ENCODE measurements at regions not wholly inside any gene's neighbourhood (a gene's known extent, or its start where the extent isn't known, plus 50 kb on each side); places are given as distances from the start of the nearest gene placed in this dataset.

DNA sequence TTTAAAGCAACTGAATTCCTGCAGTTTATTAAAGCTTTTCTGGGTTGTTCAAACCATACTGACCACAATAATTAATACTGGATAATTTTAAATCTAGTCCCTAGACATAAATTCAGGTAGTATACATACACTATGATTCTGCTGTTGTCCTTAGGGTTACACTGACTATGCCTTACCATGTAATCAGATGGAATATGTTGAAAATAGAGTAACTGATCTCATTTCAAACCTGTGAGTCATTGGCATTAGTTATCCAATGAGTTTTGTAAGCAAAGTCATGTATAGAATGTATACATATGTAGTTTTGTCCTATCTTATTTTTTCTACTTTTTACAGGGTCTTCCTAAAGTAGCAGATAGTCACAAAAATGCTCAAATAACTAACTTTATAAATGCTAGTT, 517.1 kb upstream of the CCDC54 start:
- no peak for DNase-seq (ENCODE audit: low spot score)

DNA sequence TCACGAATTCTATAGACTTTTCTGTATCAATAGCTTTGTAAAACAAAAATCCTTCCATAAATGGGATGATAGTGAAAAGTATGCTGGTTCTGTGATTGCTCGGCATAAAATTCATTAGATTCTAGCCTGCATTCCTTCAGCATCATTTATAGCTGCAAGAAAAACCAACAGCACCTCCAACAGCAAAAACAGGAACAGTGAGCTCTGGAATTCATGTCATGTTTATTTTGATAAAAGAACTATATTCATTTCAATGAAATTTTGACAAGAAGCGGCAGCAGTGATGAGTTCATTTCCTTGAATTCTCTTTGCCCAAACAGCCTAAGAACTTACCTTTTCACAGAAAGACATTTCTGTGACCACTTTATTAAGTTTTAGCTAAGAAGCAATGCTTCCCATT, 515.2 kb upstream of the CCDC54 start:
- DNase-seq (ENCODE audit: low spot score): peak; percentile 55

DNA sequence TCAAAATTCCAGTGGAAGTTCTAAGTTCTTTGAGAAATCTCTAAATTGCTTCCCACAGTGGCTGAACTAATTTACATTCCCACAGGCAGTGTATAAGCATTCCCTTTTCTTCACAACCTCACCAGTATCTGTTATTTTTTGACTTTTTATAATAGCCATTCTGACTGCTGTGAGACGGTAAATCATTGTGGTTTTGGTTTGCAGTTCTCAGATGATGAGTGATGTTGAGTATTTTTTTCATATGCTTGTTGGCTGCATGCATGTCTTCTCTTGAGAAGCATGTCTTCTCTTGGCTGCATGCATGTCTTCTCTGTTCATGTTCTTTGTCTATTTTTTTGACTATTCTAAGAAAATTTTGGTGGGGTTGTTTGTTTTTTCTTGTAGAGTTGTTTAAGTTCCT, 499.6 kb upstream of the CCDC54 start:
- DNase-seq (ENCODE audit: low spot score): no peak

DNA sequence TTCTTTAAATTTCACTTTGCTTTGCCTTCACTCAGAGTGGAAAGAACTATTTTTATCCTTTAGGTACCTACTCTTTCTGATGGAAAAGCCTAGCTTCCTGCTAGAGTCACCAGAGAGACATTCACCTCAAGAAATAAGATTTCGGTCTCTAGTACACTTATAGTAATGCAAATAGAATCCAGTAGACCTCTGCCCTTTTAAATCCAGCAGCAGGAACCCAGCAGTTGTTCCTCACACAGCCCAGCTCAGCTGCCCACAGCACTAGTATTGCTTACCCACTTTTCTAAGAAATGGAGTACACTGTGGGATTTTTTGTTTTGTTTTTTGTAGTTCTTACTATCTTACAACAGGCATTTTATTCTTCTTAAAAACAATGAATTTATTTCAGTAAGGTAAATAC, 497.0 kb upstream of the CCDC54 start:
- no peak for DNase-seq (ENCODE audit: low spot score)

DNA sequence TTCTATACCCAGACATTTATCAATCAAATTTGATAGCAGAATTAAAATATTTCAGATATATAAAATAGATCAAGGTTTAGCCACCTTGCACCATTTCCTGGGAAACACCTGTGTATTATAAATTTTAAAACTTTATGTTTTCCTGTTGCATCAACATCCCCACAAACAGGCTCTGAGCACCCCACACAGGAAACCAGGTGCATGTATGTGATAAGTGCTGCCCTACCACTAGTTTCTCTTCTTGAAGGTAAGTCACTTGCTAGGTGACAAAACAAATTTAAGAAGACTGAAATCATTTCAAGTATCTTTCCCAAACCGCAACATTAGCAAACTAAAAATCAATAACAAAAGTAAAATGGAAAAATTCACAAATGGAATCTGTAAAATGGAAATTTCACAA, 496.1 kb upstream of the CCDC54 start:
- no peak for DNase-seq (ENCODE audit: low spot score)

DNA sequence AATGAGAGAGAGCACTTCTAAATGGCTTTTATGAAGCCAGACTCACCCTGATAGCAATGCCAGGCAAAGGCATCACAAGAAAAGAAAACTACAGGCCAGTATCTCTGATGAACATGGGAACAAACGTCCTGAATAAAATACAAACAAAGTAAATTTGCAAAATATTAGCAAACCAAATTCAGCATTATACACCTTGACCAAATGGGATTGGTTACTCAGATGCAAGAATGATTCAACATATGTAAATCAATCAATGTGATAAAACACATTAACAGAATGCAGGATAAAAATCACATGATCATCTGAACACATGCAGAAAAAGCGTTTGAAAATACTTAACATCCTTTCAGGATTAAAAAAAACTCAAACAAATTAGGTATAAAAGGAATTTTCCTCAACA, 494.9 kb upstream of the CCDC54 start:
- no peak for DNase-seq (ENCODE audit: low spot score)

DNA sequence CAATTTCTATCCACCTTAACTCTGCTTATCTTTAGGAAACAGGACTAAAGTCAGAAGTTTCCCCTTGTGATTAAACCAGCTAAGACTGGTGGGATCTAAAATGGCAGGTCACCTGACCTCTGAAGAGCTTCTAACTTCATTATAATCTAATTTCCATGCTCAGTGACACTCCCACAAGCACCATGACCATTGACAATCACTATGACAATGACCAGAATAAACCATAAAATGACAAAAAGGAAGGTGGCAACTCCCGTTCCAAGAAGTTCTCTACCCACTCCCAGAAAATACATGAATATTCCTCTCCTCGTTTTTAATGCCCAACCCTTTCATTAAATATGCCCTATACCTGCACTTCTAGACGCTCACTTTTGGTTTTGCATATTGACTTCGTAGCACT, 471.2 kb upstream of the CCDC54 start:
- no peak for DNase-seq (ENCODE audit: low spot score)

DNA sequence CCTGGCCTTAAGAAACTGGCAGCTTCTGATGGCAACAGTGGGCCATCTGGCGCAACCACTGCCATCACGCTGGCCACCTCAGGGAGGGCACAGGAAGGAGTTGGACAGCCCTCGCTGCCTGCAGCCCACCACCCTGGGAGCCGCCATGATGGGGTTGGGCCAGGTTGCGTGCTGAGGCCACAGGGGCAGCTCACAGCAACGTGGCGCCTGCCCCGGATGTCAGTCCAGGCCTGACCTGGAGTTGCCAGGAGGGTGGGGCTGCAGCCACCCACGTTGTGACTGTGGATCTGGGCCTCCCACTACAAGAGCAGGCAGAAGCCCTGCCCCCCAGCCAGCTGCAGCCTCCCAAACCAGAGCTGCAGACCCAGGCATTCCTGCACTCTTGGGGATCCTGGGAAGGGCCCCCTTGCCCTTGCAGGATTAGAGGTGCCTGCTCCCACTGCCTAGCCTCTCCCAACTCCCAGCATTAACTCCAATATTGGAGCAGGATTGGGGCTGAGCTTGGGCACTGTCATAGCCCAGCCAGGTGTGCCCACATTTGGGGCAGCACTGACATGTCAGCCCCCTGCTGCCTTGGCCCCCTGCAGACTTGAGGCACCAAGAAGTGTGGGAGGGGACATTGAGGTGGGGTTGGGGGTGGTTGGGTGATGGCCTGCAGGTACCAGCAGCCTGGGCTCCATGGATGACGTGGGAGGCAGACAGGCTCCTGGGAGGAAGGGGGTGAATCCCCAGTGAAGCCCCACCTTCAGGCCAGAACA, 468.9 kb upstream of the CCDC54 start:
- DNase-seq (ENCODE audit: low spot score): no peak

DNA sequence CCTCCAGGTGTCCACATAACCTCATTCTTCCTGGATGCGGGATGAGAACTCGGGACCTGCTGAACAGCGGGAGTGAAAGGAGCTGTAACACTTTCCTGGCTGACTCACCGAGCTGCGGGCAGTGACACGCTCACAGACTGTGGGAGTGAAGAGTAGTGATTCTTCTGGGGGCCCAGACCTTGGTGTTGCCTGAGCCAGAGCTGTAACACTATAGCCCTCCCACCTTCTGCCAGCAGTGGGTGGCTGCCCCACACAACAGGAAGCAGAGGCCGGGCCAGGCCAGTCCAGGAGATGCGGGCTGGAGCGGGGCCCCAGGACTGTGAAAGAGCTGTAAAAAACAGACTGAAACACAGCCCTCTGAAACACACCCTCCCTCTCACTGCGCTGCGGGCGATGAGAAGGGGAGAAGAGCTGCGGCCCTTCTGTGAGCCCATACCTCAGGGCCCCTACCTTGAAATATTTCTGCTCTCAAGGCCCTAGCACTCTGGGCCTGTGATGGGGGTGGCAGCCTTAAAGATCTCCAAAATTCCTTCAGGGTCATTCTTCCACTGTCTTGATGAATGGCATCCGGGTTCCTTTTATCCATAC, 464.0 kb upstream of the CCDC54 start:
- DNase-seq (ENCODE audit: low spot score): no peak

DNA sequence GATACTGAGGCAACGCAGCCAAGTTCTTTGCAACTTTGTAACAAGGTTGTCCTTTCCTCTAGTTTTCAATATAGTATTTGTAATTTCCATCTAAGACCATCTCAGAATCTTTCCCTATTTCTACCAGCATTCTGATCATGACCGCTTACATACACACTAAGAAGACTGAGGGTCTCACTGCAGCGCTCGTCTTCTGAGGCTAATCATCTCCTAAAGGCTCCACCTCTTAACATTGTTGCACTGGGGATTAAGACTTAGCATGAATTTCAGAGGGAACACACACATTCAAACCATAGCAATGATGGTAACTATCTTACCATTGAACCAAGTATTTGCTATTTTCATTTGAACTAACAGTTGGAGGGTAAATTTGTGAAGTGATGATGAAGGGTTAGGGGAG, 463.3 kb upstream of the CCDC54 start:
- DNase-seq (ENCODE audit: low spot score): no peak

DNA sequence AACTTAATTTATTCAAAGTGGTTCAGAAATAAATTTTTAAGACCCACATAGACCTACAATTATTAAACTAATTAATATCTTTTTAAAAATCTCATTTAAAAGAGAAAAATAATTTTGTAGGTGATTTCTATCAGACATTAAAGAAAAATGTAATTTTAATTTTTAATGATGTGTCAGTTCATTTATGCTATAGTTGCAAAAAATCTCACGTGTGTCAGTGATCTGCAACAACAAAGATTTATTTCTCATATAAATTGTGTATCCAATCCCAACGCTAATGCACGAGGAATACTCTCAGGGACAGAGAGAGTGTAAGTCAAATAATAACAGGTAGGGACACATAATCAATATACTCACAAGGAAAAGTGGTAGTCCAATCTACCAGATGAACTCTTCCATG, 456.6 kb upstream of the CCDC54 start:
- DNase-seq (ENCODE audit: low spot score): no peak

DNA sequence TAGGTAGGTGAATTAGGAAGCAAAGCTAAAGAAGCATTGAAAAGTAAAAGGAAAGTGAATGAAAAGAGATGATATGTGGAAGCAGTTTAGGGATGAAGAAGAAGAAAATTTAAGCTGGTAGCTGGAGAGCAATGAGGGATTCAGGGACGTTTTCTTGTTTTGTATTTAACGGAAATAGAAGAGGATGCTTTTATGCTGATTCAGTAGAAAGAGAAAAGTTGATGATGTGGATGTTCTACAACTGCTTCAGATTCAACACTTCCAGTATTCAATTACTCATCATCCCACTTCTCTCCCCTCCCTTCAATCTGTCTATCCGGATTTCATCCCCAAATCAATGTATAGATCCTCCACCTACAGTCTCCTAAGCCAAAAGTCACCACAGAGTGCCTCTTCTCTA, 448.2 kb upstream of the CCDC54 start:
- DNase-seq (ENCODE audit: low spot score): no peak

DNA sequence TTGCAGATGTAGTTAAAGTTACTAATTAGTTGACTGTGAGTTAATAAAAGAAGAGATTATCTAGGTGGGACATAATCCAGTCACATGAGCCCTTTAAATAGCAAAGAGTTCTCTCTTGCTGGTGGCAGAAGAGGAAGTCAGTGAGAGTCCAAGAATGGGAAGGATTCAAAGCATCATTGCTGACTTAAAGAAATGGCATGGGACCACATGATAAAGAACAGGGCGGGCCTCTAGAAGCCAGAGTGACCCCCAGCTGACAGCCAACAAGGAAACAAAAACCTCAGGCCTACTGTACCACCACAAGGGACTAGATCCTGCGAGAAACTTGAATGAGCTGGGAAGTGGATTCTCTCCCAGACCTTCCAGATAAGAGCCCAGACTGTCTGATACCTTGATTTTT, 447.2 kb upstream of the CCDC54 start:
- DNase-seq (ENCODE audit: low spot score): no peak

DNA sequence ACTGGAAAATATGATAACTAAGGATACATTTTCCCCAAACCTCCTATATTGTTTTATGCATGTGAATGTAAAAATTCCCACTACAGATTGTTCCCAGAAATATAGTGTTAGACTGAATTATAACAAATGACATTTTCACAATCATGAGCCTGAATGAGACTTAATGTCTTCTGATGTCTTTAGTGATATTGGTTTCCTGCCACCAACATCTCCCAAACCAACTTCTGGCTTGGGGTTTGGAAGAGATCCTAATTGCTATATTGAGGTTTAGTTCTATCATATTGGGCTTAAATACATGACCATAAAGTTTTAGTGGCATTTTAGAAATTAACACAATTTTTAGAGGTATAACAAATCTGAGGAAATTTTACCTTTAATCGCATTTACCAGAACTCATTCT, 445.3 kb upstream of the CCDC54 start:
- DNase-seq (ENCODE audit: low spot score): no peak

DNA sequence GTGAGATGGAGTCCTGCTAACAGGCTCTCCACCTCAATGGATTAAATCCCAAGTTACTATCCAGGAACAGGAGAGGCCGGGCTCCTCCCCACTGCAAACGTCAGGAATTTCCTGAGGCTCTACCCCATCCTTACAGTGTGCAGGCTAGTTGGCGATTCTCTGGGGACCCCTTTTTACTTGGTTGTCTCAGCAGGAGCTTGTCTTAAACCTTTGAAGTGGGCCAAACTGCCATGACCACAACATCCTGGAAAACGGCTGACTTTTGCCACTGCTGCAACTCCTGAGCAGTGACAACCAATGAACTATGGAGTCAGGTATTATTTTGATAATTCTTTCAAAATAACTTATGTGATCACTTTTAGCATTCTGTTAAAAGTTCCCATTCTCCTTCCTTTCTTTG, 440.9 kb upstream of the CCDC54 start:
- no peak for DNase-seq (ENCODE audit: low spot score)

DNA sequence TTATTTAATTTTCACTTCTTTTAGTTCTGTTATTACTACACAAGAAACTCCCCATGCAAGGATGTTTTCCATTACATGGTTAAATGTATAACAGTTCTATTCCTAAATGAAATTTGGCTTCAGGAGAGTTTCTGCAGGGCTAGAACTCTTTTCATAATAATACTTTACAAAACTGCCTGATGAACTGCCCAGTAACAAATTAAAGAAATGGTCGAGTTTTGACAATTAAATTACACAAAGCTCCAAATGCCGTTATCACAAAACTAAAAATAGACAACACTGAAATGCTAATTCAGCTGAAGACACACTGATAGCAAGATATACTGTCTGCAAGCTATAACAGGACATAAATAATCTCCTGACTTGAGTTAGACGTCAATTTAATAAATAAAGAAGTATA, 435.2 kb upstream of the CCDC54 start:
- no peak for DNase-seq (ENCODE audit: low spot score)

DNA sequence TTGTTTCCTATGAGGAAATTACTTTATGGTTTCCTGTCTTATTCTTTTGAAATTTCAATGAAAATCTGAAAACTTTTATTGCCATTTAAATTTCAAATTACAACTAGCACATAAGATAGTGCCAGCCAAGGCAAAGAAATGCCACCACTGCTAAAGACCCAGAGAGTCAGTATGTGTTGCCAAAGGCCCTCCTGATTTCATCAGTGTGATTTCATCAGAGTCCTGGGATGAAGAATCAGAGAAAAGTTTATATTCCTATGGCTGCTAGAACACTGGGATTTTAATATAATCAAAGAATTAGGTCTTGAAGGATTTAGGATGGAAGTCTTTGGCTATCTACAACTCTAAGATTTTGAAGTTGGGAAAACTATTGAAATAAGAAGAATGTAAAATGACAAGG, 434.2 kb upstream of the CCDC54 start:
- no peak for DNase-seq (ENCODE audit: low spot score)

DNA sequence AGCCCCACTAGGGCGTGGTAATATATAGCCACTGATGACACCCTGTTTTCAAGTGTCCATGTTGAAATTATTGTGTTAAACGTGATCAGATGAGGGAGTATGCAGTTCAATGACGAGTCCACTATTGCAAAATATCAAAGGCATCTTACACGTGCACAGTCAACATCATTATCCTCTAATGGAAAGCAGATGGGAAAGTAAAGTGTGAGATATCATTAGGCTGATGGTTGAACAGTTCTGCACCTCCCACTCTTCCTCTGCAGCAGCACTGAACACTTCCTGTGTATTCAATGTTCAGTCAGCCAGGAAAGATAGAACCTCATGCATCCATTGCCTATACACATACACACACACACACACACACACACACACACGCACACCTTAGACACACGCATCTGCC, 431.8 kb upstream of the CCDC54 start:
- no peak for DNase-seq (ENCODE audit: low spot score)

DNA sequence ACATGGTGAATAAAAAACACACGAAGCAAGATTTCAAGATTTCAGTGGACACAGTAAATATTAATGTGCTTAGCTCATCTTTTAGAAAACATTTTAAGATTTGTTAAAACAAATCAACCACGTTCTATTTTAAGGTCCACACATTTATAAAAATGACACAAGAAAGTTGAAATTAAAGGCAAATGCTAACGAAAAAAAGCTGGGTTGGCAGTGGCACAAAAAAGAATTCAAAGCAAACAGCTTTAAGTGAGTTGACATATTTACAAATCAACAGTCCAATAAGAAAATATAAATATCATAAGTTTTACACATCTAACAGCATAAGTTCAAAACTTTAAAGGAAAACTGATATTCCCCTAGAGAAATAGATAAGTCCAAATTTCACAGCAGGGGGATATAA, 430.4 kb upstream of the CCDC54 start:
- DNase-seq (ENCODE audit: low spot score): no peak

DNA sequence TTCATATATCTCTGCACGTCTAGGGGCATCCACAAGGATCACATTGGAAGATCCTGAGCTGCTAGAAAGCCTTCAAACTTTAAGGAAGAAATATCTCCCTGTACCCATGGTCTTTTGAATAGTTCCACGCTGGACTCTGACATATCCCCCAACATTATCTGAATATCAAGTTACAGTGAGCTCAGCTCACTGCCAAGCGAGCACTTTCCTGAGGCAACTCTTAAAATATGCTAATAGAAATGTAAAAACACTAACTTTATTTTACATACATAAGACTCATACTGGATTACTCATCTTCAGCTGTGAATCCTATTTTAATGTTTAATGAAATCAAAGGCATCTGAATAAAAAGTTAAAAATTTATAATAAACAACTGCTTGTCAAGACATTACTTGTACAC, 420.2 kb upstream of the CCDC54 start:
- no peak for DNase-seq (ENCODE audit: low spot score)

DNA sequence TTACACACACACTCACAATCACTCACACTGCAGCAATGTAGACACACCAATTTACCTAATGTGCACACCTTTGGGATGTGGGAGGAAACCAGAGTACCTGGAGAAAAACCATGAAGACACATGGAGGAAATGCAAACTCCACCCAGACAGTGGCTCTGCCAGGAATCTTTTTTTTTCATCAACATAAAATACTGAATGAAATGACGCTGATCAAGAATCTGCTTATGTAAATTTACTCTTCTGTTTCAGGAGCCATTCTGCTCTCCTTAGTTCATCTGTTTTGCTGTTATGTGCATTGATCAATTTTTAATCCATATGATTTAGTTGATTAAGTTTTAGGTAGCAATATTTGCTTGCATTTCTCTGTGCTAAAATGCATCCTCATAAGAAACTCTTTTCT, 414.2 kb upstream of the CCDC54 start:
- DNase-seq (ENCODE audit: low spot score): no peak

DNA sequence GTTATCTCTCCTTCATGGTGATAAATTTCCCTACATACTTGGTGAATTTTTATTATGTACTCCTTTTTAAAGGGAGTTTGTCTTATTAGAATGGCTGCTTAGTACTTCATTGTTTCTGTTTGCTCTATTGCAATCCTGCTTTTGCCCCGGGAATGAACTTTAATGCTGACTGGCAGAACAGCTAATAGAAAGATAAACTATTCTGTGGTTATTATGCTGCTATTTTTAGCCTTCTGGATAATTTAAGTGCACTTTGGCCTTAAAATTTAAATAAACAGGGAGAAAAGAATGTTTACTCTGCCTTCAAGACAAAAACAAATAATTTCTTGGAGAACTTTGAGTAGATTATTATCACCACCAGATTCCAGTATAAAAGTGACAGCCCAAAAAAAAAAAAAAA, 413.8 kb upstream of the CCDC54 start:
- DNase-seq (ENCODE audit: low spot score): peak; percentile 4

DNA sequence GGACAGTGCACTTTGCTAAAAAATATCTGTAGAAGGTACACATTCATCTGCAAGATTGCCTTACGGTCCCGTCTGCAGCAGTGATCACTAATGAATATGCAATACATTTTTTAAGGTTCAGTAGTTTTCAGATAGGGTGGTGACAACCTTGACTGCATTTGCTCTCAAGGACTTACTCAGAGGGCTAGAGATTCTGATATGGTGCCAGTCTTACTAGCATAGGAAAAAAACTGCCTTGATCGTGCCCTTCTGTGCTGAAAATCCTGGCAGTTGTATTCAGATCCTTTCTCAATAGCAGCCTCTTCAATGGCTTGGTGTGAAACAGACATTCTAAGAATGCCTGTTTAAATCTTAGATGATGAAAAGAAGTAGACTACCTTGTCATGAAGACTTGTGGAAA, 411.9 kb upstream of the CCDC54 start:
- no peak for DNase-seq (ENCODE audit: low spot score)

DNA sequence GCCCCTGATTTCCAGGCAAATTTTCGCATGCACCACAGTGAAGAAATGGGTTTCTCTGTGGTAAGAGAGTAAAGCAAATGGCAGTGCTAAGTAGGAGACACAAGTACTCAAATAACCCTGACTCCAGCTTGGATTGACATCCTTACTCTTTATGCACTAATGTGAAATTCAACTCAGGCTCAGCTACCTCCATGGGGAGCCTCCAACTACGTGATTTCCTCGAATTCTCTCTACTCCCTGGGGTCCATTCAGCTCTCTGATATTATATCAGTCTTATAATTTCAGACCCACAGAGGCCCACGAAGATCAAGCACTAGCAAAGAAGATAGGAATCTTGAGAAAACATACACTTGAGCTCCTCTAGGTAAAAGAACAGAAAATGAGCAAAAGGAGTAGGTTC, 407.6 kb upstream of the CCDC54 start:
- DNase-seq (ENCODE audit: low spot score): no peak

All from A172 (cell line).